ENCODE measurements at regions not wholly inside any gene's neighbourhood (a gene's known extent, or its start where the extent isn't known, plus 50 kb on each side); places are given as distances from the start of the nearest gene placed in this dataset.
"Not testable (repeated sequence)": the region's sequence is repeated elsewhere in the genome, so short reads cannot be mapped to it uniquely, and the experiment has no call there.

DNA sequence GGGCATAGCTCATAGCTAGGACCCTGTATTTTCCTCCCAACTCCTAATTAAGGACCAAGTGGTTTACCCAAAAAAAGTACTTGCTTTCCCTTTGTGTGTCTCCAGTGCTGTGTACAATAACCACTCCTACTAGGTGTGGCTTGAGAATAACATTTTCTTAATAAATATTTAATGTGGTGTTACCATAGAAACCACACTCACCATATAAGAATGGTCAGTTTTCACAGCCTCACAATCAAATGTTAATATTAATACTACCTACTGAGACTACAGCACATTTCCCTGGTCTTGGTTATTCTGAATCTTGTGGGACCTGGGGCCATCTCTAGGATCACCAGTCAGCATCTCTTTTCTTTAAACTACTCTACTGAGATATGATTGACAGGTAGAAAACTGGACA lies 83.5 kb upstream of the BCAR3 start:
- ATAC-seq (ENCODE audit: low FRiP score), result no peak
- TF ChIP-seq, protein P1, sequence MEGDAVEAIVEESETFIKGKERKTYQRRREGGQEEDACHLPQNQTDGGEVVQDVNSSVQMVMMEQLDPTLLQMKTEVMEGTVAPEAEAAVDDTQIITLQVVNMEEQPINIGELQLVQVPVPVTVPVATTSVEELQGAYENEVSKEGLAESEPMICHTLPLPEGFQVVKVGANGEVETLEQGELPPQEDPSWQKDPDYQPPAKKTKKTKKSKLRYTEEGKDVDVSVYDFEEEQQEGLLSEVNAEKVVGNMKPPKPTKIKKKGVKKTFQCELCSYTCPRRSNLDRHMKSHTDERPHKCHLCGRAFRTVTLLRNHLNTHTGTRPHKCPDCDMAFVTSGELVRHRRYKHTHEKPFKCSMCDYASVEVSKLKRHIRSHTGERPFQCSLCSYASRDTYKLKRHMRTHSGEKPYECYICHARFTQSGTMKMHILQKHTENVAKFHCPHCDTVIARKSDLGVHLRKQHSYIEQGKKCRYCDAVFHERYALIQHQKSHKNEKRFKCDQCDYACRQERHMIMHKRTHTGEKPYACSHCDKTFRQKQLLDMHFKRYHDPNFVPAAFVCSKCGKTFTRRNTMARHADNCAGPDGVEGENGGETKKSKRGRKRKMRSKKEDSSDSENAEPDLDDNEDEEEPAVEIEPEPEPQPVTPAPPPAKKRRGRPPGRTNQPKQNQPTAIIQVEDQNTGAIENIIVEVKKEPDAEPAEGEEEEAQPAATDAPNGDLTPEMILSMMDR (IDR thresholded peaks at IDR 0.05), result no peak
- no peak for DNase-seq (ENCODE audit: low spot score)

DNA sequence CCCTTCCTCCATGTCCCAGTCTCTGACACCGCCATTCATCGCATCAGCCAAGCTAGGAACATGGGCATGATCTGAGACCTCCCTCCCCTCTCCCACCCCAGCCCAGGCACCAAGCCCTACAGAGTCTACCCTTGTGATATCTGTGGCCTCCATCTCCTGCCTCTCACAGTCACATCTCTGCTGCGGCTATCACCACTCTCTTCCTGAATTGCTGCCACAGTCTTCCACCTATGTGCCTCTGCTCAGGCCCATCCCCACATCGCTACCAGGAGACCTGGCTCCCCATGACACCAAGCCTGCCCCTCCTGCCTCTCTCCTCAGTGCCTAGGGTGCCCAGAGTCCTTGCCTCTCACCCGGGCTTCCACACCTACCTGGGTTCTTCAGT lies 82.7 kb upstream of the BCAR3 start:
- no peak for ATAC-seq (ENCODE audit: low FRiP score)
- TF ChIP-seq, protein P1 (IDR thresholded peaks at IDR 0.05), result no peak

DNA sequence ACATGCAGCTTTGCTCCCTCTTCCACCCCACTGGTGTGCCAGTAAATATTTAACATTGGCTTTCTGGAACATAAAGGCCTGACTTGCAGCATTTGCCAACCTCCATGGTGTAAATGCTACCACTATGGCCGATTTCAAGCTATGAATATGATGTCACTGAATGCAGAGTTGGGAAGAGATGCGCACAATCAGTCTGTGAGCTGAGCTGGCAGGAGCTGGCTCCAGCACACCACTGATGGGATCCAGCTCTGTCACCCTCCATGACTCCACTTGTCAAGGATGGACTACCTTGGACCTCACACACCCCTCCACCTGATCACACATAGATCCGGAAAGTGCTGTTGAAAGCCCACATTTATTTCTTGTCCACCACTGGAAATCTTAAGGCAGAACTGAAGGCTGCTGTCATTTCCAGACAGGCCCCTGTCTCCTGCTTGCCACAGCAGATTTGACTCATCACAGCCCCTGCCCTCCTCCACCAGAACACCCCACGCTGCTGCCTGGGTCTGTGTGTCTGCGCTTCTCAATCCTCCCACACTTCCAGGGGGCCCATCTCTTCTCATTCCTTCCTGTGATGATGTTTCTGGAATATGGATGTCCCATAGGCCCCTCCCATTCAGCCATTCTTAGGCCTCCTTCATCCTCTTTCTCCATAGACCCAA lies 82.2 kb upstream of the BCAR3 start:
- TF ChIP-seq, protein P1 (IDR thresholded peaks at IDR 0.05), result no peak
- ATAC-seq (ENCODE audit: low FRiP score), result no peak
- no peak for DNase-seq (ENCODE audit: low spot score)

More for the DNA sequence above, 82.7 kb upstream of the BCAR3 start:
- no peak for DNase-seq (ENCODE audit: low spot score)

DNA sequence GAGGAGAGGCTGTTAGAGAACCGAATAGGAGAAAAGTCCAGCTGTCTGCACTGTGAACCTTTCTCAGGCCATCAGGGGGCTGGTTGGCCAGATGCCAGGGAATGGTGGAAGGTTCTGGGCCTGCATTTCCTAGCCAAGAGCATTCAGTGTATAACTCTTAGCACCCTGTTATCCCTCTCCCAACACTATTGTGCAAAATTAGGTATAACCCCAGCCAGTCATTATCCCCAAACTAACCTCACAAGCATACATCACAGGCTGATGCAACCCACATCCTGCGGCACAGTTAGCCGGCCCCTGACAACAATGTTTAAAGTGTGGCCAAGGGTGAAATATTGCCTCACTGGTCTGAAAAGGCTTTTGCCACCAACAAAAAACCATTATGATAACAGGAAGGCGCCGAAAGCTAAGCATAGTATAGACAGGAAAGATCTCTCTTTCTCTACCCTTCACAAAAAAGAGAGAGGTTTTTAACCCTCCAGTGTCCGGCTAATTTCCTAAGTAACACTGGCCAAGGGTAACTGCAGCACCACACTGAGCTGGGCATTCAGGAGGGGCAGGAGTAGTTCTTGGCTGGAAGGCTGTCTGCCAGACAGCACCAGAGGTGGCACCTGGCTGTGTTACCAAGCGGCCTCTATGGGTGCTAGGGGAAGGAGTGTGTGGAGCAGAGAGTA lies 77.3 kb upstream of the BCAR3 start:
- ATAC-seq (ENCODE audit: low FRiP score) (no peak), DNase-seq (ENCODE audit: low spot score) (no peak)
- TF ChIP-seq, protein P1 (IDR thresholded peaks at IDR 0.05), result no peak

DNA sequence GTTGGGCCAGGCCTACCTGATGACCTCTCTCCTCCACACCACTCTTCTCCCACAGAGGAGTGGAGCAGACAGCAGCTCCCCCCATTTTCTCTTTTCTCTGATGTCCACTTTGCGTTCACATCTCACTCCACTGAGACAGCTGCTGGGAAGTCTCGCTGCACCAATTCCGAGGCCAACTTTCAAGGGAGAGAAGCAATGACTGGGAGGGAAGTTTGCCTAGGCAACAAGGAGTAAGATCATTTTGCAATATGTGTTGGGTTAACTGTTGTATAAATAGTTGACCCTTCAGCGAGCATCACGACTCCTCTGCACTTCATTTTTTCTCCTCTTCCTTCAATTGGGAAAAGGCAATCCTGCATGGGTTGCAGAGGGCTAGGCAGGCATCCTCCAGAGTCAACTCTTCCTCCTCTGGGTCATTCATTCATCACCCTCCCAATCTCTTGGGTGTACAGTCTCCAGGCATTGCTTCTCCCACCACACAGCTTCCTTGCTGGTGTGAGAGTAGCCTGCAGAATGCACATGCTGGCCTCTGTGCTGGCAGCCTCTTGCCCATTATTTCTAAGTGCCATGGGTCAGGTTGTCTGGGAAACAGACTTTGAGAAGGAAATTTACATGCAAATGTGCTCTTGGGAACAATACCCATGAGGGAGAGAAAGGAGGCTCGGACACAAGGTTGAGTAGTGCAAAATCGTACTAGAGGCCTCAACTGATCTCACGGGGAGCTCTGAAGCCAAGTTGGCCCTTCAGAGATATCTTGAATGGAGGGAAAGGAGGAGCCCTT lies 75.8 kb upstream of the BCAR3 start:
- DNase-seq (ENCODE audit: low spot score) (no peak), ATAC-seq (ENCODE audit: low FRiP score) (no peak)
- TF ChIP-seq, protein P1 (IDR thresholded peaks at IDR 0.05), result no peak

DNA sequence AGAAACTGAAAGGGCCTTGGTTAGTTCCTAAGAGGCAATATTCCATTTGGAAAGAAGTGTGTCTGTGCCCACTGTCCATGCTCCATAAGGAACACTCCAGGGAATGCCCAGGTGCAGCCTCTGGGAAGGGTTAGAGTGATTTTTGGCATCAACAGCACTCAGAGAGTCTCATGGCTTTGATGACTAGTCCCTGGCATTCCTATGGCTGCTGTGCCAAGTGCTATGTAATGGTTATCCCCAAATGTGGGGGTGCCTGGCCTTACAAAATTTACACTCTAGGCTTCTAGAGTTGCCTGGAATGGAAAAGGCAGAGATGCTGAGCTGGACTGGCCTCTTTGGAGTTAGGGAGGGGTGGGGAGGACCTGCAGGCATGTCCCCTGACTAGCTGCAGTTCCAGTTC lies 75.0 kb upstream of the BCAR3 start:
- TF ChIP-seq, protein P1 (IDR thresholded peaks at IDR 0.05), result no peak
- DNase-seq (ENCODE audit: low spot score) (no peak), ATAC-seq (ENCODE audit: low FRiP score) (no peak)

DNA sequence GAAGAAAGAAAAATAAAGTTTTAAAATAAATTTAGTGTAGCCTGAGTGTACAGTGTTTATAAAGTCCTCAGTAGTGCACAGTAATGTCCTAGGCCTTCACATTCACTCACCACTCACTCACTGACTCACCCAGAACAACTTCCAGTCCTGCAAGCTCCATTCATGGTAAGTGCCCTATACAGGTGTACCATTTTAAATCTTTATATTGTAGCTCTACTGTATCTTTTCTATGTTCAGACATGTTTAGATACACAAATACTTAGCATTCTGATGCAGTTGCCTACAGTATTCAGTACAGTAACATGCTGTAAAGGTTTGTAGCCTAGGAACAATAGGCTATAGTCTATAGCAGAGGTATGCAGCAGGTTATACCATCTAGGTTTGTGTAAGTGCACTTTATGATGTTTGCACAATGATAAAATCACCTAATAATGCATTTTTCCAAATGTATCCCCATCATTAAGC lies 73.6 kb upstream of the BCAR3 start:
- DNase-seq (ENCODE audit: low spot score); ATAC-seq (ENCODE audit: low FRiP score): not testable (repeated sequence)
